ENCODE measurements at regions not wholly inside any gene's neighbourhood (a gene's known extent, or its start where the extent isn't known, plus 50 kb on each side); places are given as distances from the start of the nearest gene placed in this dataset.
"Not testable (repeated sequence)": the region's sequence is repeated elsewhere in the genome, so short reads cannot be mapped to it uniquely, and the experiment has no call there.

- no peak for DNase-seq
These were observed 608.6 kb upstream of the MARCKS start for GRCh38 chr6:113248532-113248931.

GRCh38 chr6:113254194-113254593, 603.0 kb upstream of the MARCKS start:
- DNase-seq, result not testable (repeated sequence)

DNA sequence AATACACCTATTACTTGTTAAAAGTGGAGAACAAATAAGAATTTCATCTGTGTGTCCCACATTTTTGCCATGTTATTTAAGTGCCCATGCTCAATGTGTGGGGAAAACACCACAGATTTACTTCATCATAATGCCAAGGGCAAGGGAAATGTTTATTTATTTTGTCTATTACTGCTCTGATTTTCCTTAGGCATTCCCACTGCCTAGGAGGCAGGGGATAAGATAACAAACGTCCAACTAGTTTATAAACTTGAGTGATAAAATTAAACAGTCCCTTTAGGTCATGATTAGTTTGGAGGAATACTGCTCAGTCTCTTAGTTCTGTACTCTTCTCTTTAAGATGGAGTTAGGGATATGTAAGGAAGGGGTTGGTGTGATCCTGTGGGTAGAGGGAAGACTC, 598.4 kb upstream of the MARCKS start:
- DNase-seq, result no peak

DNA sequence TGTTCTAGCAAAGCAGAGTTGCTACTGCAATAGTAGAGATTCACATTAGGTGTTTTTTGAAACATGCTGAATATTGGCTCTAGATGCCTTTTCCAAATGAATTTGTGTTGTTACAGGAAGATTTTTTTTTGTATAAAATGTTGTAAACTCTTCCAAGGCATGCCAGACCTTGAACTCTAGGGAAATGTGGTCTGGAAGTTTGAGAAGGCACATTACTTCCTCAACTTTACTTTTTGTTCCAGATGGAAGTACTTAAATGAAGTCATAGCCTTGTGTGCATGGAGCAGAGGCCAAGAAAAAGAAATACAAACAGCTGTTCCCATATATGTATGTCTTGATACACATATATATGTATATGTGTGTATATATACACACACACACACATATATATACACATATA, 585.7 kb upstream of the MARCKS start:
- no peak for DNase-seq

- DNase-seq, result no peak
These were observed 580.5 kb upstream of the MARCKS start for GRCh38 chr6:113276601-113277000.

DNA sequence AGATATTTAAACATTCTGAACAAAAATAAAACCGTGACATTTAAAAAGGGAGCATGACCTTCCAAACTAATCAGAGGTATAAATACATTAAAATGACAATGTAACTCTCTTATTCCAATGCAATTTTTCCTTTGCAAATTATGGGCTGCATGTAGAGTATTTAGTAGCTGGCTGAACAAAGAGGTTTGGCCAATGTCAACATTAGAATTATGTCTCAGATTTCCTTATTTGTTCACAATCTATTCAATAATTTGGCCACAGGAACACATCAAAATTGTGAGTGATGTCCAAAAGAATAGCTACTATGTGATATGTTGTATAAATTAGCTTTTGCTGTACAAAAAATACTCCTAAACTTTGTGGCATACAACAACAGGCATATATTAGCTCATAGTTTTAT, 580.0 kb upstream of the MARCKS start:
- no peak for DNase-seq

DNA sequence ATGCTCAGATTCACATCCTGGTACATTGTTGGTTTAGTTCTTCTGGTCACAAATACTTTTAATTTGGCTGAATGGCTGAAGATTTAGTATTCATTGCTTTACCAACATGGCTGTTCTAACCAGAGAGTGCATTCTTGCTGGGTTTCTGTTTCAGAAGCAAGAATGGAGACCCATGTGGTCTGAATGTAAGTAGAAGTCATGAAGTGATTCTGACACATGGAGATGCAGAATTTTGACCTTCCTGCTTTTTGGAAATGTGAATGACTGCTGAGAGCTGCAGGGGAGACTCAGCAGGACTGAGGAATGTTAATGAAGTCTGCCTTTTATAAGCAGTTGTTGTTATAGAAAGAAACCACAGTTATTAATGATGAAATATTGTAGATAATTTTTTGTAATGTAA, 576.1 kb upstream of the MARCKS start:
- no peak for DNase-seq

DNA sequence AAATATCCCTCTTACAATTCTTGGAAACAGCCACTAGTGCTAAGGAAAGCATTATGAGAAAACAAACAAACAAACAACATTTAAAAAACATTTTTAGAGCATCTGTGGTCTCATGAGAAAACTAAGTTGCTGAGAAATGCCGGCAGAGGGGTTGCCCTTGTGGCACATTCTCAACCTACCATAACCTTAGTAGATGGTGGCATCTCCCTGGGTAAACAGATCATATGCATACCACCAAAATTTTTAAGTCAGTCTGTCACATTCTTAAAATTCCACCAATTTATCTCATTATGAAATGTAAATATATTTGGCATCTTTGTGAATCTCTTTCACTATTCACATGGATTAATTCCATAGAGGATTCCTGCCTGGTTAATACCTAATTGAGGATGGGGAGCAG, 575.7 kb upstream of the MARCKS start:
- DNase-seq, result no peak

GRCh38 chr6:113287396-113287795, 569.7 kb upstream of the MARCKS start:
- no peak for DNase-seq

- no peak for DNase-seq
These were observed 568.7 kb upstream of the MARCKS start for GRCh38 chr6:113288409-113288808.

DNA sequence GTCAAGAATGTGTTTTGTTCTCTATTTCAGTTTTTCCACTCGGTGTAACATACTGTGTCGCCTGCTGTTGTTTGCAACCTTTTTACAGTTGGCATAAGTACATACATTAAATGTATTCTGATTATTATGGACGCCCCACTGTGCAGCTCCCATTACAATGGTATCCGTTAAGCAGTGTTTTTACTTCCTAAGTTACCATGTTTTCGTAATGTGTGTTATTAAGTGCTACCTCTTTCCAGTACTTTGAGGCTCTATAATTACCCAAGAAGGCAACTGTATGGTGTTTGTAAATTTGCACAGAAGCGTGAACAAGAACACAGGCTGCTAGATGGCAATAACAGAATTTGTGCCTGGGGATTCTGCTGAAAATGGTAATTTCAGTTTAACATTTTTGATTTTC, 568.0 kb upstream of the MARCKS start:
- DNase-seq, result no peak

DNA sequence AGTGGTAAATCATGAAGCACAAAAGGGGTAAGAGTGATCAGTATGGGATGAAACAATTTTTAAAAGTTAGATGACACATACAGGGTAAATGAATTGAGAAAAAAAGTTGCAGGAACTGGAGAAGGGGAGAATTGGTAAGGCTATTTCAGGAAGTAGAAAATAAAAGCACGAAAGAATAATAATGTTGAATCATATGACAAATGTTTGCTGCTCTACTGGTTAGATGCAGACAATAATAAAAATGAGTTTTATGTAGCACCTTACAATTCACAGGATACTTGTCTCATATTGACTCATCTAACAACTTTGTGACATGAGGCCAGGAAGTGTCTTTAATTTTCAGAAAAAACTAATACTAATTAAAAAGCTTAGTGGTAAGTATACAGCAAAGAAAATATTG, 566.5 kb upstream of the MARCKS start:
- no peak for DNase-seq

- no peak for DNase-seq
These were observed 565.2 kb upstream of the MARCKS start for GRCh38 chr6:113291751-113292445.

DNA sequence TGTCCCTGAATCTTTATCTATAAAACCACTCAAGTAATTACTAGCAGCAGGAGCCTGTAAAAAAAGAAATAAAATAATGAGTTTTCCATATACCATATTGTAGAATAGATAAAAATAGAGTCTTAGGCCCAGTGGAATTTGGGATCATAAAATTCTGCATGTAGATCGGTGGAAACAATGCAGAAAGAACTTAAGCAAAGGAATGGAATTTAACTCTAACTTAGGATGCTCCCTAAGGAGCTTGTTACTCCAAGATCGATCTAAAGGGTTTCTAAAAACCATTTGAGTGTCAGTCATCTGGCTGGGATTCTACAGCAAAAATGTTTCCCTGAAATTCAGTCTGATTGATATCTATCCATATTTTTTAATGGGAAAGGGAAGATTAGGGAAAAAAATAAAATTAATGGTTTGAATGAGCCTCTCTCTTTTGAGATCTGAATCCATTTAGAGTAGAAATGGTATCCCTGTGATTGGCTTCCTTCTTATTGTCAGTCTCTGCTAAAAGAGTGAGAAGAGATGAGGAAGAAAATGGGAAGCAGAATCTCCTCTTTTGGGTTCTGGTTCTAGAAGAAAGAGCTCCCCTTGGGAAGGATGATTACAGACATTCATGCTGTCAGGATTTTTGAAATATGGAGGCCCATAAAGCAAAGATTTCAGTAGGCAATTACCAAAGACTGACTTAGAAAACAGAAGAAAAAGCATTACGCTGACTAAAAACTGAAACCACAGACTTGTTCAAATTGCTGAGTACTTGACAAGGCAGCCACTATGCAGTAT, 564.3 kb upstream of the MARCKS start:
- no peak for DNase-seq

GRCh38 chr6:113293423-113293740, 563.8 kb upstream of the MARCKS start:
- DNase-seq, result no peak

GRCh38 chr6:113299531-113299930, 557.6 kb upstream of the MARCKS start:
- no peak for DNase-seq

DNA sequence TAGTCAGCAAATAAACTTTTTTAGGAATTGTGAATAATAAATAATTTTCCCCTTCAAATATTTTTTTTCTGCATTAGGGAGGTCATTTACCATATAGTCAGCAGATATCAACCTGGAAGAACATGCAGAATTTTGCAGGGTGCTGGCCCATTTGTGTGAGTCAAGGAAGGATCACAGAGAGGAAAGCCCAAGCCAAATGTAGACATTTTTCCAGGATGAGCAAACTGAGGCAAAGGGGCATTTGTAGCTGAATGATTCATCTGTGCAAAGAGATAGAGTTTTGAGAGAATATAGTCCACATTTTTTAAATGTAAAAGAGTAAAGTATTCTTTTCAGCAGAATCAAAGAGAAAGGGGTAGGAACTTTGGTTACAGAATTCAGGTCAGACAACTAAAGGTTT, 555.5 kb upstream of the MARCKS start:
- no peak for DNase-seq

- no peak for DNase-seq
These were observed 553.0 kb upstream of the MARCKS start for GRCh38 chr6:113304116-113304515.

- no peak for DNase-seq
These were observed 550.5 kb upstream of the MARCKS start for GRCh38 chr6:113306552-113307145.

DNA sequence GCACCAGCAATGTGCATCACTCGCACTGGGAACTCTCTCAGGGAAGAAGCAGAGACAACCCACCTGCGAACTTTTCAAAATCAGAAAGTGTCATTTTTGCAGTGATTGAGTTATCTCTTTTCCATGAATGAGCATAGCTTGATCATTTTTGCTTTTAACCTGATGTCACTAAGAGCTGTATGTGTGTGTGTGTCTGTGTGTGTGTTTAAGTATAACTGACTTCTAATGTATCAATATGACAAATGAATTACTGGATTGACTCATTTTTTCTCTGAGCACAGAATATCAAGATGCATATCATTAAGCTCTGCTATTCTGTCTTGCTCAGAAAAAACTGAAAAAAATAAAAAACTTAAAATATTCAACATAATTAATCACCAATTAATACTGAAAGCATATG, 548.9 kb upstream of the MARCKS start:
- DNase-seq, result no peak

- no peak for DNase-seq
These were observed 543.3 kb upstream of the MARCKS start for GRCh38 chr6:113313841-113314240.

DNA sequence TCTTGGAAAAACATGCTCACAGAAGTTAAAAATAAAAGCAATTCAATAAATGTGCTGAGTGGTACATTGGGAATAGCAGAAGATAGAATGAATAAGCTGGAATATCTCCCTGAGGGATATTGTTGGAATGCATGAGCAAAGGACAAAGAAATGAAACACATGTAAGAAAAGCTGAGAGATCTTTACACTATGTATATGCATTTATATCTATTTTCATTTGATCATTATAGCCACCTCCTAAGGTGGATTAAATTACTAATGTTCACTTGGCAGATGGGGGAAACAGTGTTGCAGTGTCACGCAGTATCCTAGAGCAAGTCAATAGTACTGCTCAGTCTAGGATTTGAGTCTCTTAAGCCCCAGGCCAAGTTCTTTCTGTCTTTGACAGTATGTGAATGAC, 542.0 kb upstream of the MARCKS start:
- DNase-seq, result no peak

DNA sequence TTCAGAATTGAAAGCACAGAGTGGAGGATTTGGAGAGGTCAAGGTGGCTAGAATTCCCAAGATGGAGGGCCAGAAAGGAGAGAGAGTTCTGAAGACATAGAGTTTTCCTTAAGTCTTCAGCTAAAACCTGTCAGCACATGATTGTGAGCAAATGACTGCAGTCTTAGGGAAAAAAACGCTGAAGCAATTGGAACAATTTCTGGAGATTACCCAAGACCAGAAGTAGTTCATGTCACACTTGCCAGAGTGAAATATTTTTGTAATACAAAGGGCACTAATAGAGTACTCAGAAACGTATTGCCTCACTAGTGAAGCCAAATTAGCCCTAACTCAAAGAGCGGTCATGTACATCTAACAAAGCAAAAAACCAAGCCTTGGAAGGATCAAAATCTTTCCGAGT, 541.3 kb upstream of the MARCKS start:
- no peak for DNase-seq

DNA sequence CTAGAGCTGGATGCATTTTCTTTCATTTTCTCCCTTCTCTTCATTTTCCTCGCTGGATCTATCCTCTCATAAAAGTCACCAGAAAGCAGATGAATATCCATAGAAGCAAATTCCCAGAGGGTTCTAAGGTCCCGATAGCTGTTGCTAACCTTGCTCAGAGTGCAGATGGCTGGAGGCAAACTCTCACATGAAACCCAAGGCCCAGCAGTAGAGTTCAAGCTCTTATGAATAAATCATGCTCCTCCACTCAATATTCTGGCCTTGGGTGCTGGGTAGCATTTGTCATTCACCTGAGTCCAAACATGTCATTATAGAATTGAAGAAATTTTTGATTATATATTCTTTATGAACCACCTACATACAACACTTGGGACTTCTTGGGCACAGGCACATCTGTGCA, 539.7 kb upstream of the MARCKS start:
- DNase-seq, result no peak
